Breast epithelium (tissue), 4 donors: ENCODE measurements at regions not wholly inside any gene's neighbourhood (a gene's known extent, or its start where the extent isn't known, plus 50 kb on each side); places are given as distances from the start of the nearest gene placed in this dataset.

Source experiments
- DNase-seq, 2 donors: peaks; one replicate each; pipeline ENCODE4 v3.0.0-alpha.2; 2019; ENCODE audit warnings: low spot score in 2 of 2
- H3K27ac ChIP-seq, 2 donors: fragments of 200-600 bp; sonication (generic) in 1 of 2; one replicate each; pipeline ENCODE4 v1.5.1; 2016 to 2019; ENCODE audit warnings: mild to moderate bottlenecking in 1 of 2
- H3K27me3 ChIP-seq, 2 donors: fragments of 200-600 bp; sonication (generic) in 1 of 2; one replicate each; pipeline versions ENCODE4 v1.5.1 to v1.6.0; 2017 to 2019; ENCODE audit warnings: control low read depth in 1 of 2, mild to moderate bottlenecking in 1 of 2
- H3K36me3 ChIP-seq: fragments of 200-600 bp; one replicate; pipeline ENCODE4 v1.5.1; 2019
- H3K4me1 ChIP-seq, 2 donors: fragments of 200-600 bp; sonication (generic); one replicate each; pipeline ENCODE4 v1.5.1; 2016 to 2019; ENCODE audit warnings: control low read depth in 1 of 2
- H3K4me3 ChIP-seq, 3 donors: fragments of 200-600 bp; sonication (generic); 1 replicate in 2 of 3; 2 replicates in 1 of 3; pipeline ENCODE4 v1.5.1; 2016 to 2019; ENCODE audit warnings: mild to moderate bottlenecking in 3 of 3, moderate library complexity in 2 of 3
- H3K9me3 ChIP-seq, 2 donors: fragments of 200-600 bp; sonication (generic) in 1 of 2; one replicate each; pipeline ENCODE4 v1.5.1; 2016 to 2019; ENCODE audit warnings: control low read depth in 1 of 2
- POLR2A ChIP-seq: fragments of 450-650 bp; IDR thresholded peaks from one replicate; pipeline ENCODE4 v1.6.1; 2016; ENCODE audit warnings: antibody characterized with exemption, mild to moderate bottlenecking, moderate library complexity
- POLR2AphosphoS5 ChIP-seq, 3 donors: sonication (generic); formaldehyde crosslinking; IDR thresholded peaks; one replicate each; pipeline ENCODE4 v1.6.1; 2017; ENCODE audit warnings: antibody characterized with exemption in 3 of 3
- intact Hi-C: fragments of 100-400 bp; cut with DNase I; formaldehyde crosslinking; loops from one replicate; pipeline ENCODE4 v1.15.1; 2023; ENCODE audit warnings: low total_unique reads
- TF ChIP-seq, protein P1 (sequence below), 3 donors: fragments of 450-650 bp; IDR thresholded peaks; one replicate each; pipeline ENCODE4 v1.5.1; 2016 to 2017; ENCODE audit warnings: antibody characterized with exemption in 3 of 3, mild to moderate bottlenecking in 3 of 3, moderate library complexity in 3 of 3

DNA sequence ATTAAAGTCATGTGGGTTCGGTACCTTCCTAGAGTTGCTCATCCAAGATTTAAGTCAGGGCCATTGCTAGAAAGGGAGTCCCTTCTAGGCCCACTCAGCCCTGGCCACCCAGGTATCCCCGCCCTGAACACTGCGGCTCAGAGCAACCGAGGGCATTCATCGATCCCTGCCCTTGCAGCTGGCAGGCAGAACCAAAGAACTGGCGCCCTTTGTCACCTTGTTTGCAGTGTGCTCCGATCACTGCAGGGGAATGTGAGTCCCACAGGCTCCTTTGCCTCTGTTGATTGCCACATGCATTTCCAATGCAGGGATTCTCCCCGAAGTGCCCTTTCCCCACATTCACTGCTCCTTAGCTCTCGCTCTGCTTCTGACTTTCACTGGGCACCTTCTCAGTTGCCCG is 108.5 kb downstream of the CMPK2 start:
- H3K4me1 ChIP-seq: no peaks in the 10 kb centered on the region
- no peaks in the 10 kb centered on the region for H3K36me3 ChIP-seq
- TF ChIP-seq POLR2A: no peak
- no peak for TF ChIP-seq POLR2AphosphoS5 (IDR thresholded peaks at IDR 0.05)
- TF ChIP-seq, protein P1, sequence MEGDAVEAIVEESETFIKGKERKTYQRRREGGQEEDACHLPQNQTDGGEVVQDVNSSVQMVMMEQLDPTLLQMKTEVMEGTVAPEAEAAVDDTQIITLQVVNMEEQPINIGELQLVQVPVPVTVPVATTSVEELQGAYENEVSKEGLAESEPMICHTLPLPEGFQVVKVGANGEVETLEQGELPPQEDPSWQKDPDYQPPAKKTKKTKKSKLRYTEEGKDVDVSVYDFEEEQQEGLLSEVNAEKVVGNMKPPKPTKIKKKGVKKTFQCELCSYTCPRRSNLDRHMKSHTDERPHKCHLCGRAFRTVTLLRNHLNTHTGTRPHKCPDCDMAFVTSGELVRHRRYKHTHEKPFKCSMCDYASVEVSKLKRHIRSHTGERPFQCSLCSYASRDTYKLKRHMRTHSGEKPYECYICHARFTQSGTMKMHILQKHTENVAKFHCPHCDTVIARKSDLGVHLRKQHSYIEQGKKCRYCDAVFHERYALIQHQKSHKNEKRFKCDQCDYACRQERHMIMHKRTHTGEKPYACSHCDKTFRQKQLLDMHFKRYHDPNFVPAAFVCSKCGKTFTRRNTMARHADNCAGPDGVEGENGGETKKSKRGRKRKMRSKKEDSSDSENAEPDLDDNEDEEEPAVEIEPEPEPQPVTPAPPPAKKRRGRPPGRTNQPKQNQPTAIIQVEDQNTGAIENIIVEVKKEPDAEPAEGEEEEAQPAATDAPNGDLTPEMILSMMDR (IDR thresholded peaks at IDR 0.05): no peak
- no peaks in the 10 kb centered on the region for H3K9me3 ChIP-seq
- no peak for DNase-seq
- peaks cover 0 to 5% of the 10 kb centered on the region in 2 donors for H3K27me3 ChIP-seq
- no peak overlapping the region for H3K4me3 ChIP-seq
- intact Hi-C loops: no loop called here
- H3K27ac ChIP-seq: no peak overlapping the region

DNA sequence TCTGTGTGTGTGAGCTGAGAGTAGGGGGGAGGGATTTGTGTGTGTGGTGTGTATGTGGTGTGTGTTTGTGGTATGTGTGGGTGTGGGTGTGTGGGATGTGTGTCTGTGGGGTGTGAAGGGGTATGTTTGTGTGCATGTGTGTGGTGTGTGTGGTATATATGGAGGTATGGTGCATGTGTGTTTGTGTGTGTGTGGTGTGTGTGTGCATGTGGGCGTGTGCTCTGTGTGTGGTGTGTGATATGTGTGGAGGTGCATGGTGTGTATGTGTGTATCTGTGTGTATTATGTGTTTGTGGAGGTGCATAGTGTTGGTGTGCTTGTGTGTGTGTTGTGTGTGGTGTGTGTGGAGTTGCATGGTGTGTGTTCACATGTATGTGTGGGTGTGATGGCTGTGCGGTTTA is 106.0 kb downstream of the CMPK2 start:
- DNase-seq: no peak
- H3K27ac ChIP-seq: no peak overlapping the region
- H3K9me3 ChIP-seq: no peaks in the 10 kb centered on the region
- peaks cover 0 to 5% of the 10 kb centered on the region in 2 donors for H3K27me3 ChIP-seq
- H3K36me3 ChIP-seq: no peaks in the 10 kb centered on the region
- intact Hi-C loops: no loop called here
- TF ChIP-seq POLR2A (no peak), POLR2AphosphoS5 (IDR thresholded peaks at IDR 0.05) (no peak)
- TF ChIP-seq, protein P1 (IDR thresholded peaks at IDR 0.05): no peak
- H3K4me3 ChIP-seq: no peak overlapping the region
- H3K4me1 ChIP-seq: no peaks in the 10 kb centered on the region

DNA sequence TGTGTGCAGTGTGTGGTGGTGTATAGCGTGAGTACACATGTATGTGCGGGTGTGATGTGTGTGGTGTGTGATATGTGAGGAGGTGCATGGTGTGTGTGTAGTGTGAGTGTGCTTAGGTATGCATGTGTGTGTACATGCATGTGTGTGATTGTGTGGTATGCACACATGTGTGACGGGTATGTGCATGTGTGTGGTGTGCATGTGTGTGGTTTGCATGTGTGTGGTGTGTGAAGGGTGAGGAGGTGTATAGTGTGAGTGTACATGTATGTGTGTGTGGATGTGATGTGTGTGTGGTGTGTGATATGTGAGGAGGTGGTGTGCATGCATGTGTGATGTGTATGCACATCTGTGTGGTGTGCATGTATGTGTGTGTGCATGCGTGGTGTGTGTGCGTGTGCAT is 105.6 kb downstream of the CMPK2 start:
- intact Hi-C loops: no loop called here
- Histone ChIP-seq H3K36me3 (no peaks in the 10 kb centered on the region), H3K27me3 (peaks cover 0 to 5% of the 10 kb centered on the region in 2 donors), H3K4me3 (no peak overlapping the region), H3K9me3 (no peaks in the 10 kb centered on the region), H3K4me1 (no peaks in the 10 kb centered on the region), H3K27ac (no peak overlapping the region)
- TF ChIP-seq POLR2AphosphoS5 (IDR thresholded peaks at IDR 0.05): no peak
- no peak for TF ChIP-seq POLR2A
- TF ChIP-seq, protein P1 (IDR thresholded peaks at IDR 0.05): no peak
- DNase-seq: no peak

DNA sequence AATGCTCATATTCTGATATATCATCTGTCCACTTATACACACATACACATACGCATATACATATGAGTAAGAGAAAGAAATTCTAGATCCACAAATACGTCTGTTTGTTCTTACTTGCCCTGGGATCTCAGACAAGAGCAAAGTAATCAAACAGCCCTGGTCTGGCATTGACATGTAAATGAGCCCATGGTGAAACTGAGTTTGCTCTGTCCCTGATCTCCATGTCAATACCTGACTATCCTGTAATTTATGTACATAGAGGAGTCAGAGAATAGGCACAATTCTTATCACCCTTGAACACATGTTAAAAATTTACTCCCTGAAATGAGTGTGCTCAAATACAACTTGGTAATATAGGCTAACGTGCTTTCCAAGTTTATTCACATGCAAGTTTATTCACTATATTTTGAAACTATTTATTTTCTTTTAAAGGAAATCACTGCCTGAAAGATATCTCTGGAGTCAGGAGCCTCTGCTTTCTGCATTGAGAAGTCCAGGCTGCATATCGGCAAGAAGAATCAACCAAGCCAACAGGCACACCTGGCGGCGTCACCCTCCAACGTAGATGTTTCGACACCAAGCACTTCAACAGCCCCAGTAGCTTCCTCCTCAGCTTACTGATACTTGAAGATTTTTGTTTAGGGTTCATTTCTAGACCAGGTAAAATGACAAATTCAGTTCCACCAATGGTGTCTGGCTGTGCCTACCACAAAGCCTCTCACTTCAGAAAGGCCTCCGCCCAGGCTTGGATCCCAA is 100.6 kb downstream of the CMPK2 start:
- TF ChIP-seq POLR2A: no peak
- TF ChIP-seq, protein P1 (IDR thresholded peaks at IDR 0.05): no peak
- TF ChIP-seq POLR2AphosphoS5 (IDR thresholded peaks at IDR 0.05): no peak
- Histone ChIP-seq H3K27ac (no peak overlapping the region), H3K27me3 (peaks cover 0 to 2% of the 10 kb centered on the region in 2 donors), H3K9me3 (no peaks in the 10 kb centered on the region), H3K36me3 (no peaks in the 10 kb centered on the region), H3K4me3 (no peak overlapping the region), H3K4me1 (no peaks in the 10 kb centered on the region)
- no peak for DNase-seq
- intact Hi-C loops: no loop called here

DNA sequence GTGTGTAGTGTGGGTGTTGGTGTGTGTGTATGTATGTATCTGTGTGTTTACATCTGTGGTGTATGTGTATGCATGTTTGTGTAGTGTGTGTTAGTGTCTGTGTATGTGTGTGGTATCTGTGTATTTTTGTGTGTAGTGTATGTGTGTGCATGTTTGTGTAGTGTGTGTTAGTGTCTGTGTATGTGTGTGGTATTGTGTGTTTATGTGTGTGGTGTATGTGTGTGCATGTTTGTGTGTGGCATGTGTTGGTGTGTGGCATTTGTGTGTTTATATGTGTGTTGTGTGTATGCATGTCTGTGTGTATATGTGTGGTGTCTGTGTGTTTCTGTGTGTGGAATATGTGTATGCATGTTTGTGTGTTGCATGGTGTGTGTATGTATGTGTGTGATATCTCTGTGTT is 96.4 kb downstream of the CMPK2 start:
- TF ChIP-seq POLR2A (no peak), POLR2AphosphoS5 (IDR thresholded peaks at IDR 0.05) (no peak)
- TF ChIP-seq, protein P1 (IDR thresholded peaks at IDR 0.05): no peak
- Histone ChIP-seq H3K4me3 (no peak overlapping the region), H3K36me3 (no peaks in the 10 kb centered on the region), H3K4me1 (no peaks in the 10 kb centered on the region), H3K9me3 (no peaks in the 10 kb centered on the region), H3K27me3 (peaks cover 0 to 30% of the 10 kb centered on the region in 2 donors), H3K27ac (no peak overlapping the region)
- intact Hi-C loops: no loop called here
- no peak for DNase-seq
